Central memory CD4-positive, alpha-beta T cell (primary cell): ENCODE measurements at regions not wholly inside any gene's neighbourhood (a gene's known extent, or its start where the extent isn't known, plus 50 kb on each side); places are given as distances from the start of the nearest gene placed in this dataset.
"Not testable (repeated sequence)": the region's sequence is repeated elsewhere in the genome, so short reads cannot be mapped to it uniquely, and the experiment has no call there.

ENCODE experiments used
- DNase-seq: peaks from one replicate; pipeline ENCODE4 v3.0.0; 2022

- no peak for DNase-seq
These were observed 54.4 kb upstream of the GRIP1 start for GRCh38 chr12:66733321-66733720.

- DNase-seq, result no peak
These were observed 55.0 kb upstream of the GRIP1 start for GRCh38 chr12:66733839-66734238.

- DNase-seq, result no peak
These were observed 56.4 kb upstream of the GRIP1 start for GRCh38 chr12:66735275-66735674.

- DNase-seq, result no peak
These were observed 58.1 kb upstream of the GRIP1 start for GRCh38 chr12:66736931-66737330.

GRCh38 chr12:66739266-66739665 lies 60.4 kb upstream of the GRIP1 start:
- DNase-seq, result no peak

GRCh38 chr12:66739940-66740651 lies 61.2 kb upstream of the GRIP1 start:
- no peak for DNase-seq

GRCh38 chr12:66740732-66741131 lies 61.9 kb upstream of the GRIP1 start:
- no peak for DNase-seq

GRCh38 chr12:66741919-66742318 lies 63.0 kb upstream of the GRIP1 start:
- DNase-seq, result no peak

GRCh38 chr12:66742508-66743367 lies 63.9 kb upstream of the GRIP1 start:
- DNase-seq, result no peak

GRCh38 chr12:66744461-66744860 lies 65.6 kb upstream of the GRIP1 start:
- no peak for DNase-seq

GRCh38 chr12:66744956-66745383 lies 66.1 kb upstream of the GRIP1 start:
- DNase-seq, result no peak

- DNase-seq, result no peak
These were observed 67.8 kb upstream of the GRIP1 start for GRCh38 chr12:66746489-66747201.

GRCh38 chr12:66751432-66752113 lies 72.7 kb upstream of the GRIP1 start:
- no peak for DNase-seq

- DNase-seq, result no peak
These were observed 74.9 kb upstream of the GRIP1 start for GRCh38 chr12:66753810-66754209.

GRCh38 chr12:66755727-66756395 lies 77.0 kb upstream of the GRIP1 start:
- DNase-seq, result no peak

- no peak for DNase-seq
These were observed 77.8 kb upstream of the GRIP1 start for GRCh38 chr12:66756631-66757030.

GRCh38 chr12:66760122-66760521 lies 81.2 kb upstream of the GRIP1 start:
- not testable (repeated sequence) for DNase-seq

- no peak for DNase-seq
These were observed 84.6 kb upstream of the GRIP1 start for GRCh38 chr12:66763467-66763866.

GRCh38 chr12:66765204-66765603 lies 86.3 kb upstream of the GRIP1 start:
- DNase-seq, result no peak

- DNase-seq, result no peak
These were observed 88.7 kb upstream of the GRIP1 start for GRCh38 chr12:66767536-66767935.

GRCh38 chr12:66768293-66768692 lies 89.4 kb upstream of the GRIP1 start:
- no peak for DNase-seq

GRCh38 chr12:66774929-66775328 lies 96.1 kb upstream of the GRIP1 start:
- DNase-seq, result no peak
